ENCODE measurements at regions not wholly inside any gene's neighbourhood (a gene's known extent, or its start where the extent isn't known, plus 50 kb on each side); places are given as distances from the start of the nearest gene placed in this dataset.

- TF ChIP-seq CTCF (IDR thresholded peaks at IDR 0.05) (no peak), POLR2A (IDR thresholded peaks at IDR 0.05) (no peak)
These were observed 783.0 kb downstream of the TMEM121 start for GRCh38 chr14:106309423-106309822.

Data from heart left ventricle (tissue), 13 donors.